HepG2 (cell line): ENCODE measurements at regions not wholly inside any gene's neighbourhood (a gene's known extent, or its start where the extent isn't known, plus 50 kb on each side); places are given as distances from the start of the nearest gene placed in this dataset.

ENCODE experiments used
- EP300 ChIP-seq, 3 experiments: sonication (generic) in 1 of 3; formaldehyde crosslinking in 1 of 3; IDR thresholded peaks; 2 replicates each; pipeline versions ENCODE4 v1.5.1 to v1.6.1; 2011 to 2020; ENCODE audit warnings: low read depth in 2 of 3, low read length in 2 of 3, borderline replicate concordance in 1 of 3, improper control_type of control experiment in 1 of 3, mild to moderate bottlenecking in 1 of 3, missing genetic modification reagents in 1 of 3, moderate library complexity in 1 of 3
- HDAC1 ChIP-seq: sonication (generic); formaldehyde crosslinking; IDR thresholded peaks from 2 replicates; pipeline ENCODE4 v1.5.1; 2020; ENCODE audit warnings: mild to moderate bottlenecking, missing genetic modification reagents
- HNRNPUL1 ChIP-seq: fragments of 200-400 bp; formaldehyde crosslinking; IDR thresholded peaks from 2 replicates; pipeline ENCODE4 v1.6.1; 2017; ENCODE audit warnings: low read depth, mild to moderate bottlenecking, low read length, moderate library complexity
- MAFK ChIP-seq, 2 experiments: IDR thresholded peaks in 1 of 2; conservative IDR thresholded peaks in 1 of 2; 2 replicates each; pipeline ENCODE4 v1.6.1; 2011; ENCODE audit warnings: improper control_type of control experiment in 2 of 2, low read length in 2 of 2
- NR2F2 ChIP-seq: IDR thresholded peaks from 2 replicates; pipeline ENCODE4 v1.6.1; 2012; ENCODE audit warnings: low read depth, inconsistent platforms, borderline replicate concordance

GRCh38 chrX:127606590-127606989, 445.6 kb downstream of the ACTRT1 start:
- no peak for TF ChIP-seq MAFK (conservative IDR thresholded peaks at IDR 0.05 in 1 of 2, IDR thresholded peaks at IDR 0.05 in 1 of 2; ENCODE audit: low read length in 2 of 2)
- TF ChIP-seq NR2F2: no peak
- TF ChIP-seq HNRNPUL1: no peak
- no peak for TF ChIP-seq HDAC1 (CRISPR knock-in tag)
- no peak for TF ChIP-seq EP300 (IDR thresholded peaks at IDR 0.05; ENCODE audit: low read depth in 2 of 2, low read length in 2 of 2)
- no peak for TF ChIP-seq EP300 (CRISPR knock-in tag; IDR thresholded peaks at IDR 0.05; ENCODE audit: borderline replicate concordance)
